ENCODE measurements at regions not wholly inside any gene's neighbourhood (a gene's known extent, or its start where the extent isn't known, plus 50 kb on each side); places are given as distances from the start of the nearest gene placed in this dataset.

DNA sequence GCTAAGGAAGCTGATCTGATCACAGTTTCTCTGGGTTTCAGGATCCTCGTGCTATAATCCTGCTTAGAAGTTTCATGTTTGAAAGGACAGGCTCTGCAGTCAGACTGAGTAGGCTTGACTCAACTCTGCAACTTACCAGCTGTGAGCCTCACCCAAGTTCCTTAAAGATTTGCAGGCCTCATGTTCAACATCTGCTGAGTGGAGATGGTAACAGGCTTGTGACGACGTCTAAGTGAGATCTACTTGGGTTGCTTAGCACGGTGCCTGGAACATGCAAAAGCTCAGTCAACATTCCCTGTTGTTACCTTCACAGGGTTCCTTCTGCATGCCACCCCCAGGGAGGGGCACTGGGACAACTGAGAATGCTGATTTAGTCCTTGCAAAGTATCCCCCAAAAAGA lies 164.2 kb downstream of the C1D start:
- TF ChIP-seq, protein P1, sequence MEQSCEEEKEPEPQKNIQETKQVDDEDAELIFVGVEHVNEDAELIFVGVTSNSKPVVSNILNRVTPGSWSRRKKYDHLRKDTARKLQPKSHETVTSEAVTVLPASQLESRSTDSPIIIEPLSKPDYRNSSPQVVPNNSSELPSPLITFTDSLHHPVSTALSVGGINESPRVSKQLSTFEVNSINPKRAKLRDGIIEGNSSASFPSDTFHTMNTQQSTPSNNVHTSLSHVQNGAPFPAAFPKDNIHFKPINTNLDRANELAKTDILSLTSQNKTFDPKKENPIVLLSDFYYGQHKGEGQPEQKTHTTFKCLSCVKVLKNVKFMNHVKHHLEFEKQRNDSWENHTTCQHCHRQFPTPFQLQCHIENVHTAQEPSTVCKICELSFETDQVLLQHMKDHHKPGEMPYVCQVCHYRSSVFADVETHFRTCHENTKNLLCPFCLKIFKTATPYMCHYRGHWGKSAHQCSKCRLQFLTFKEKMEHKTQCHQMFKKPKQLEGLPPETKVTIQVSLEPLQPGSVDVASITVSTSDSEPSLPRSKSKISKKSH (CRISPR knock-in tag; IDR thresholded peaks at IDR 0.05; ENCODE audit: borderline replicate concordance): no peak
- TF ChIP-seq CCDC6 (CRISPR knock-in tag; IDR thresholded peaks at IDR 0.05): no peak
- TF ChIP-seq POLR2A (IDR thresholded peaks at IDR 0.05; ENCODE audit: insufficient read depth in 1 of 2, low read depth in 2 of 2, low read length in 2 of 2): no peak
- TF ChIP-seq ELK4 (CRISPR knock-in tag; IDR thresholded peaks at IDR 0.05; ENCODE audit: borderline replicate concordance): no peak
- TF ChIP-seq, protein P2, sequence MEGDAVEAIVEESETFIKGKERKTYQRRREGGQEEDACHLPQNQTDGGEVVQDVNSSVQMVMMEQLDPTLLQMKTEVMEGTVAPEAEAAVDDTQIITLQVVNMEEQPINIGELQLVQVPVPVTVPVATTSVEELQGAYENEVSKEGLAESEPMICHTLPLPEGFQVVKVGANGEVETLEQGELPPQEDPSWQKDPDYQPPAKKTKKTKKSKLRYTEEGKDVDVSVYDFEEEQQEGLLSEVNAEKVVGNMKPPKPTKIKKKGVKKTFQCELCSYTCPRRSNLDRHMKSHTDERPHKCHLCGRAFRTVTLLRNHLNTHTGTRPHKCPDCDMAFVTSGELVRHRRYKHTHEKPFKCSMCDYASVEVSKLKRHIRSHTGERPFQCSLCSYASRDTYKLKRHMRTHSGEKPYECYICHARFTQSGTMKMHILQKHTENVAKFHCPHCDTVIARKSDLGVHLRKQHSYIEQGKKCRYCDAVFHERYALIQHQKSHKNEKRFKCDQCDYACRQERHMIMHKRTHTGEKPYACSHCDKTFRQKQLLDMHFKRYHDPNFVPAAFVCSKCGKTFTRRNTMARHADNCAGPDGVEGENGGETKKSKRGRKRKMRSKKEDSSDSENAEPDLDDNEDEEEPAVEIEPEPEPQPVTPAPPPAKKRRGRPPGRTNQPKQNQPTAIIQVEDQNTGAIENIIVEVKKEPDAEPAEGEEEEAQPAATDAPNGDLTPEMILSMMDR (CRISPR knock-in tag; IDR thresholded peaks at IDR 0.05): no peak
